NCI-H146 (cell line): ENCODE measurements at regions not wholly inside any gene's neighbourhood (a gene's known extent, or its start where the extent isn't known, plus 50 kb on each side); places are given as distances from the start of the nearest gene placed in this dataset.

Experiments used
- DNase-seq: peaks from one replicate; lab custom pipeline; 2025; lab: John Stamatoyannopoulos, UW

DNA sequence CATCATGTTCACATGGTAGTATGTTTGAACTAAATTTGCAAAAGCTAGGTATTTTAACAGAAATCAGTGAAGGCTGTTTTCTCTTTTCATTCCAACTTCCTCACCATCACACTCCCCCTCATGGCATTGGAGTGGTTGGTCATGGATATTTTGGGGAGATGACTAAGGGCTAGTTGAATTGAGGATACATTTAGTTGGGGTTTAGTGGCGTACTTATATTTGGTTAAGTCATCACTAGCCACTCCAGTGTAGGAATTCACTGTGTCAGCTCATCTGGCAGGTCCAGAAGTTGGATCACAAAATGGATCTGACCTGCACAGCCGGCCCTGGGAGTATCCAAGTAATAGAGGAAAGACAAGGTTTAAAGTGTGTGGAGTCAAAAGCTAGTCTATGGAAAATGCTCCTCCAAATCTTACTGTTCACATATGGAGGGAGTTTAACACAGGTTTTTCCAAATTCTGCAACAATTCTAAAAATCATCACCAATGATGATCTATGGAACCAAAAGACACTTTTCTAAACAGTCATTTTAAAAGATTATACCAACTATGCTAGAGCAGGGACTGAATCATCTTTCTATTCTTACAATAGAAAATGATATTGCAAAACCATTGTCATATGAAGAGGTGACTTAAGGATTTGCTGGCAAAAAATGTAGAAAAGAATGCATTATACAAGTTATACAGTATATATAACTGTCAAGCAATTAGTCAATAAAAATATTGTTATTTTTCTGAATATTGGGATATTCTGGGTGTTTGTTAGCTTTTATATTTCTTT lies 247.8 kb upstream of the PEX5L start:
- no peak for DNase-seq

GRCh38 chr3:180287703-180288102 lies 251.0 kb upstream of the PEX5L start:
- DNase-seq = no peak

- no peak for DNase-seq
These were observed 252.1 kb upstream of the PEX5L start for GRCh38 chr3:180288816-180289215.

GRCh38 chr3:180290300-180290699 lies 253.6 kb upstream of the PEX5L start:
- DNase-seq = no peak

- DNase-seq = no peak
These were observed 257.7 kb upstream of the PEX5L start for GRCh38 chr3:180294282-180295027.

DNA sequence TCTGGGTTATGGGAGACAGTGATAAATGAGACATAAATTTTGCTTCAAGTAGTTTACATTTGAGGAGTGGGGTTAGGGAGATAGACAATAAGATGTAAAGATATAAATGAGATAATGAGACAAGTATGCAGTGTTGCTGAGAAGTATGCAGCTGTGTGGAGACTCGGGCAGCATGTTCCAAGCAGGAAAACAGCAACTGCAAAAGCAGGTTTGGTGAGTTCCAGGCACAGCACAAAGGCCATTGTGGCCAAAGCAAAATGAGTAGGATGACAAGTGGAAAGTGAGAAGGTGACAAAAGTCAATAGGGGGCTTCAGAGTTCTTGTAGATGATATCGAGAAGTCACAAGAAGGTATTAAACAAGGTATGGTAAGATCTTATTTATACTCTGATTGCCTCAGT lies 259.1 kb upstream of the PEX5L start:
- DNase-seq = no peak

- no peak for DNase-seq
These were observed 260.2 kb upstream of the PEX5L start for GRCh38 chr3:180296971-180297370.

- DNase-seq = no peak
These were observed 269.4 kb upstream of the PEX5L start for GRCh38 chr3:180306155-180306554.

DNA sequence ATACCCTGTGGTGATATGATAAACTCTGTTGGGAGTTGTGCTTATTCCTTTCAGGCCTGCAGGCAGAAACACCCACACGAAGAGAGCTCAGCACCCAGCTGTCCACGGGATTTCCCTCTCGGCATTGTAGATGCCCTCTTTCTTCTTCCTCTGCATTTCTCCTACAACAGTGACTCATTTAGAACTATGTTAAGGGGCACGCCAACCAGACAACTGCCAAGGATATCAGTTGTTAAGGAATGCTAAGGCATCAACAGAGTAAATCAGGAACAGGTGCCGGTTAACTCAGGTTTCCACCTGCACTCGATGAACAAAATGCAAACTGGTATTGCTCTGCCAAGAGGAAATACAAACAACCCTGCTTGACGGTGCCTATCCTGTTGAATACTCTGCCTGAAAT lies 270.0 kb upstream of the PEX5L start:
- DNase-seq = no peak

GRCh38 chr3:180311242-180311641 lies 274.5 kb upstream of the PEX5L start:
- no peak for DNase-seq

DNA sequence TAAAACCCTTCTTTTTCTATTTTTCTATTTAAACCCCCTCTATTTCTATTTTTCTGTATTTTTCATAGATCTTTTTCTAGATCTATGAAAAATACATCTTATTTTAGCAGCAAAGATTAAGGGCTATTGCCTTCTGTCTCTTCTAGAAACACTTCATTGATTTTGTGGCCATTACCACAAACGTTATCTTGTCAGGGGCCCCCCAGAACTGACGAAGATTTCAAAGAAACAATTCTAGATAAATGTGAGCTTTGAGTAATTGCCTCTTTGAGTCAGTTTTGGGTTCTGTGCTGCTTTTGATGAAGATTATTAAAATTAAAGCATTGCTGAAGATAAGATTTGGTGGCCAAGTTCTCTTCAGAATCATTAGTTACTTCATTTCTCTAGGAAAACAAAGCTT lies 279.6 kb upstream of the PEX5L start:
- DNase-seq = no peak

- DNase-seq = no peak
These were observed 282.5 kb upstream of the TTC14 start for GRCh38 chr3:180319461-180319860.

DNA sequence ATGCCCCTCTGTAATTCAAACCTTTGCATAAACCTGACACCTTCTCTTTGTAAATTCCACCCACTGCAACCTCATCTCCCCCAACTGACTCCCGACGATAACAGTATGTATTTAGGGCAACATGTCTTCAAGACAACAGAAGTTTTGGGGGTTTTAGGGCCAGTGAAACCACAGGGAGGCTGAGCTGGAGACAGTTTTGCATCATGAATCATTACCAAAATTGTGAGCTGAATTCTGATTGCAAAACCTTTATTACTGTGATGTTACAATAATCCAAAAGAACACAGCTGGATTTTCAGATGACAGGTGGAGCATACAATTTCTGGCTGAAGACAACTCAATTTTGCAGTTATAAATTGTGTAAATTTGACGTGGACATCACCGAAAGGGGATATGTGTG lies 281.3 kb upstream of the TTC14 start:
- no peak for DNase-seq

- no peak for DNase-seq
These were observed 280.4 kb upstream of the TTC14 start for GRCh38 chr3:180321534-180321933.

GRCh38 chr3:180322829-180323228 lies 279.1 kb upstream of the TTC14 start:
- DNase-seq = no peak

GRCh38 chr3:180324791-180325190 lies 277.2 kb upstream of the TTC14 start:
- no peak for DNase-seq

GRCh38 chr3:180325533-180325932 lies 276.4 kb upstream of the TTC14 start:
- DNase-seq = no peak

- DNase-seq = no peak
These were observed 276.0 kb upstream of the TTC14 start for GRCh38 chr3:180325958-180326357.

GRCh38 chr3:180329187-180329586 lies 272.8 kb upstream of the TTC14 start:
- DNase-seq = no peak

GRCh38 chr3:180329847-180330246 lies 272.1 kb upstream of the TTC14 start:
- DNase-seq = no peak

GRCh38 chr3:180330440-180330839 lies 271.5 kb upstream of the TTC14 start:
- DNase-seq = no peak

DNA sequence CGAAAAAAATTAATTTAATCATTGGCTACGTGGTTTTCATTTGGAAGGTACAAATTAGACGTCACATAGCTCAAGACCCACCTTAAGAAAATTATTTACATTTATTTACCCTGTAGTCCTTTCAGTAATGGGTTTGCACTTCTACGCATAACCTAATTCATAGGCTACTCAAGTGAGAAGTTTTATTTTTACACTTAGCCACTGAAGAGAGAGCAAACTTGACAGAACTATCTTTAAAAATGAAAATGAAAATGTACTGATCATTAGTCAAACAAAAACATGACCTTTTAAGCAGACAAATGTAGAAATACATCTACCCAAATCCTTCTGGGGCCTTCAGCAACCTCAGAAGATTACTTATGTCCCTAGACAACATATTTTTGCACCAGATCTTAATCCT lies 269.4 kb upstream of the TTC14 start:
- DNase-seq = no peak

DNA sequence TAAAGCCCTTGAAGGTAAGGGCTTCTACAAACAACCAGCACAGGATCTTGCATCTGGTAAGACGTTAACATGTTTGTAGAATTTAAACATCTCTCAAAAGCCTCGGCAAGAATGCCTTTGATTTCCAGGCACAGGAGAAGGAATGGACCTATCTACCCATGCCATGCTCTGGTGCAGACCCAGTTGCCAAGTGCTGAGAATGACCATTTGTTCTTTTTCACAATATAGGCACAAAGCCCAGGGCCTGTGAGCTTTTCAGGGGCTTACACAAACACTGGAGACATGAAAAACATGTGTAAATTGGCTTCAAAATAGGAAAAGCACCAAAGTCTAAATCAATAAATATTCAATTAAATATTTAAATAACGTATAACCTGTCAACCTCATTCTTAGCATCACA lies 266.9 kb upstream of the TTC14 start:
- no peak for DNase-seq

DNA sequence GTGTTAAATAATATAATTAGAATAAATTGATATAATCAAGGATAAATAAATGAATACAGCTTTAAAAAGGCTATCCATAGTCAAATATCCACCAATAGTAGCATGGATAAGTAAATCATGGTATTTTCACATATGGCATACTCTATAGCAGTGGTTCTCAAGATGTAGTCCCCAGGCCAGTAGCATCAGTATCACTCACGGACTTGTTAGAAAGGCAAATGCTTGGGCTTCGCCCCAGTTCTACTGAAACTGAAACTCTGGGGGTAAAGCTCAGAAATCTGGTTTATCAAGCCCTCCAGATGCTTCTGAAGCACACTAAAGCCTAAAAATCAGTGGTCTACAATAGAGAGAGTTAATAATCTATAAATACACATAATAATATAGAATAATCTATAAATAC lies 261.6 kb upstream of the TTC14 start:
- DNase-seq = no peak
